Neural crest cell (in vitro differentiated cells): ENCODE measurements at regions not wholly inside any gene's neighbourhood (a gene's known extent, or its start where the extent isn't known, plus 50 kb on each side); places are given as distances from the start of the nearest gene placed in this dataset.
A peak's percentile ranks its signal among the peaks of the same experiment; 100 is the strongest.

Experiments
- DNase-seq: peaks from one replicate; pipeline ENCODE4 v3.0.0; 2021; ENCODE audit warnings: low read depth, mixed read lengths, low spot score
- H3K27ac Mint-ChIP-seq: one replicate; pipeline ENCODE4 v1.8.0; 2021; ENCODE audit warnings: mild to moderate bottlenecking, mixed read lengths; ENCODE audit not compliant: unreplicated experiment
- H3K27me3 Mint-ChIP-seq: 2 replicates; pipeline ENCODE4 v1.8.0; 2021; ENCODE audit warnings: low read depth, mild to moderate bottlenecking, mixed read lengths
- H3K36me3 Mint-ChIP-seq: 2 replicates; pipeline ENCODE4 v1.8.0; 2021; ENCODE audit warnings: low read depth, mild to moderate bottlenecking, mixed read lengths
- H3K4me1 Mint-ChIP-seq: 2 replicates; pipeline ENCODE4 v1.8.0; 2021; ENCODE audit warnings: mixed read lengths
- H3K4me3 Mint-ChIP-seq: one replicate; pipeline ENCODE4 v1.8.0; 2021; ENCODE audit warnings: mild to moderate bottlenecking, mixed read lengths
- H3K9me3 Mint-ChIP-seq: 2 replicates; pipeline ENCODE4 v1.8.0; 2021; ENCODE audit warnings: mixed read lengths
- TF ChIP-seq, protein P1 (sequence below): fragments of 200-600 bp; sonication (generic); conservative IDR thresholded peaks from 2 replicates; pipeline ENCODE4 v1.5.0; 2021; ENCODE audit warnings: antibody characterized with exemption, mild to moderate bottlenecking

DNA sequence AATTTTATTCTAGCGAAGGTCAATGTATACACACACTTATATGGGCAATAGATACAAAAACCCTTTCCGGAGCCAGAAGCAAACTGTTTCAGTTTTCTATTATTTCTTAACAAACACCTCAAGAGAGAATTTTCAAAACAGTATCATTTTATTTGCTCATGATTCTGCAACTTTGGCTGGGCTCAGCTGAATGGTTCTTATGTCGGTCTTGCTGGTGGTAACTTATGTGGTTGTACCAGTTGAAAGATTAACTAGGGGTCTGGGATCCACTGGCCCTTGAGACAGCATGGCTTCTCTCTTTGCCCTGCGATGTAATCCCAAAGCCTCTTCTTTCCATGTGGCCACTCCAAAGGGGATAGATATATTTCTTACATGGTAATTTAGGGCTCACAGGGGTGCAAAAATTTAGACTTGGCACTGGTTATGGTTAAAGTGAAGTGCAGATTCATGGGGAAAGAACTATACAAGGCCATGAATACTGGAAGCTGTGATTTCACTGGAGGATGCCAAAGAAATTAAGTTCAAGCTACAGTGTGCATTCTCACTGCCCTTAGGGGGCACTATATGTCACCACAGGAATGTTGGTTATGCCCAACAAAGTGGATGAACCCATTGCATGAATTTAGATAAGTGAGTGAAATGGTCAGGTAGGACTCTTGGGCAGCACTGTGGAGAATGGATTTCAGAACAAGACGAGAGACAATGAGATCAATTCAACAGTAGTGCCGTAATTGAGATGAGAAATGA lies 94.3 kb upstream of the NAV3 start:
- H3K27me3 Mint-ChIP-seq: no peaks in the 10 kb centered on the region
- no peak for DNase-seq
- no peaks in the 10 kb centered on the region for H3K4me1 Mint-ChIP-seq
- no peak overlapping the region for H3K27ac Mint-ChIP-seq
- peaks cover 11% of the 10 kb centered on the region for H3K9me3 Mint-ChIP-seq
- H3K4me3 Mint-ChIP-seq: no peak overlapping the region
- H3K36me3 Mint-ChIP-seq: no peaks in the 10 kb centered on the region
- TF ChIP-seq, protein P1, sequence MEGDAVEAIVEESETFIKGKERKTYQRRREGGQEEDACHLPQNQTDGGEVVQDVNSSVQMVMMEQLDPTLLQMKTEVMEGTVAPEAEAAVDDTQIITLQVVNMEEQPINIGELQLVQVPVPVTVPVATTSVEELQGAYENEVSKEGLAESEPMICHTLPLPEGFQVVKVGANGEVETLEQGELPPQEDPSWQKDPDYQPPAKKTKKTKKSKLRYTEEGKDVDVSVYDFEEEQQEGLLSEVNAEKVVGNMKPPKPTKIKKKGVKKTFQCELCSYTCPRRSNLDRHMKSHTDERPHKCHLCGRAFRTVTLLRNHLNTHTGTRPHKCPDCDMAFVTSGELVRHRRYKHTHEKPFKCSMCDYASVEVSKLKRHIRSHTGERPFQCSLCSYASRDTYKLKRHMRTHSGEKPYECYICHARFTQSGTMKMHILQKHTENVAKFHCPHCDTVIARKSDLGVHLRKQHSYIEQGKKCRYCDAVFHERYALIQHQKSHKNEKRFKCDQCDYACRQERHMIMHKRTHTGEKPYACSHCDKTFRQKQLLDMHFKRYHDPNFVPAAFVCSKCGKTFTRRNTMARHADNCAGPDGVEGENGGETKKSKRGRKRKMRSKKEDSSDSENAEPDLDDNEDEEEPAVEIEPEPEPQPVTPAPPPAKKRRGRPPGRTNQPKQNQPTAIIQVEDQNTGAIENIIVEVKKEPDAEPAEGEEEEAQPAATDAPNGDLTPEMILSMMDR: no peak

DNA sequence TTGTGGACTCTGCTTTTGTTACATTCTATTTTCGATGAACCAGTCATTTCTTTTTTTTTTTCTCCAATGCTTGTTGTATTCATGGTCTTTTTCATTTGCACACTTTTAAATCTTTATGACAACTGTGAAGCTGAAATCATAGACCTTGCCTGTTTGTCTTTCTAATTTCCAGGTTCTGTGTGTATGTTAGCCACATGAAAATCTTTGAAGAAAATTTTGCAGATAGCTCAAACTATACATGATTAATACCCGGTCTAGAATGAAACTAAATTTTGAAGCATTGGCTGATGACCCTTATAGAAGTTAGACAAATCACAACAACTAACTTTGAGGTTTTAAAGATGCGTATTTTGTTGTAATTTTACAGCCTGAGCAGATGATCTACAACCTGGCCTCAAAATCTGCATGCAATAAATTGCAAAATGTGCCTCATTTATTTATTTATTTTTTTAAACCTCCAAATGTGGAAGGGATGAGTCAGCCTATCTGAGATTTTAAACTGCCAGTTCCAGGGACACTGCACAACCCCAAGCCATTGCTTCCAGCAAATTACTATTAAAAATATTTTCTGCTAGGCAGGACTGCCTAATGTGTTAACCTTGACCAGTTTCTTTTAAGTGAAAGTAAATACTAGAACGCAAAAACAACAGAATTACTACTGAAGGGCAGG lies 96.3 kb upstream of the NAV3 start:
- no peak for DNase-seq
- no peak overlapping the region for H3K27ac Mint-ChIP-seq
- TF ChIP-seq, protein P1: no peak
- H3K27me3 Mint-ChIP-seq: no peaks in the 10 kb centered on the region
- no peaks in the 10 kb centered on the region for H3K4me1 Mint-ChIP-seq
- peaks cover 11% of the 10 kb centered on the region for H3K9me3 Mint-ChIP-seq
- no peaks in the 10 kb centered on the region for H3K36me3 Mint-ChIP-seq
- no peak overlapping the region for H3K4me3 Mint-ChIP-seq

DNA sequence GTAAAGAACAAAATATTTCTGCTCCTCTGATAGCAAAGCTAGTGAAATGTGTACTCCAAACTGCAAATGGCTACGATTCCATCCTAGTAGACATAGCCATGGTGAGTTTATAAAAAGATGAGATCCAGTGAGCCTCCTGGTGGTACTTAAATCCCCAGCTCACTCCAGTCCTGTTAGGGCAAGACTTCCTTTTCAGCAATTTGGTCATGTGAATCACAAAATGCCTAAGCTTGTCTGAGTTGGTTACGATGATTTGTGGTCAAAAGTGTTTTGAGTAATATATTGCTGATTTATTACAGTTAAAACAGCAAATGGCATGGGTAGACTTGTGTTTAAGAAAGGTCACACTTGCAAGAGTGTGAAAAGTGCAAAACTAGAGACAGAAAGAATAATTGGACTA lies 102.7 kb upstream of the NAV3 start:
- H3K27ac Mint-ChIP-seq: no peak overlapping the region
- no peak overlapping the region for H3K4me3 Mint-ChIP-seq
- no peaks in the 10 kb centered on the region for H3K9me3 Mint-ChIP-seq
- TF ChIP-seq, protein P1: no peak
- H3K27me3 Mint-ChIP-seq: no peaks in the 10 kb centered on the region
- DNase-seq: no peak
- no peaks in the 10 kb centered on the region for H3K4me1 Mint-ChIP-seq
- no peaks in the 10 kb centered on the region for H3K36me3 Mint-ChIP-seq

DNA sequence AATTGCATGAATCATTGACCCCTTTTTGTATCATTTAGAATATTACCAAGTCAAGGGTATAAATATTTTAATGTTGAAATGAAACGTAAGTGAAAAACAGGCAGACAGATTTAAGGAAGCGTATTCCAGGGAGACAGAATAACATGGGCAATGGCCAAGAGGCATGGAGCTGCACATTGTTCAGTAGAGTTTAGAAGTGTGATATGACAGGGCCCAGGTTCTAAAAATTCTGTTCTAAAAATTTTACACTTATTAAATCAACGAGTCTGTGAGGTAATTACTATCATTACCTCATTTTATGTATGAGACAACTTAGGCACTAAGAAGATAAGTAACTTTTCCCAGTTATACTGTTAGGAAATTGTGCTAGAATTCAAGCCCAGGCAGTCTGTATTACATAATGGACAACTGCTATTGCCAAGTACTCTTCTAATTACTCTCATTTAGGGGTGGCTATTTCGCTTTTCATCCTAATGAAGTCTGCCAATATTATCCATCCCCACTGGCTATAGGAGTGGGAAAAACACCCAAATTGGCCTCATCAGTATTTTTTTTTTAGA lies 103.2 kb upstream of the NAV3 start:
- no peaks in the 10 kb centered on the region for H3K4me1 Mint-ChIP-seq
- no peak for DNase-seq
- TF ChIP-seq, protein P1: no peak
- no peaks in the 10 kb centered on the region for H3K36me3 Mint-ChIP-seq
- no peak overlapping the region for H3K27ac Mint-ChIP-seq
- H3K27me3 Mint-ChIP-seq: no peaks in the 10 kb centered on the region
- no peaks in the 10 kb centered on the region for H3K9me3 Mint-ChIP-seq
- H3K4me3 Mint-ChIP-seq: no peak overlapping the region

DNA sequence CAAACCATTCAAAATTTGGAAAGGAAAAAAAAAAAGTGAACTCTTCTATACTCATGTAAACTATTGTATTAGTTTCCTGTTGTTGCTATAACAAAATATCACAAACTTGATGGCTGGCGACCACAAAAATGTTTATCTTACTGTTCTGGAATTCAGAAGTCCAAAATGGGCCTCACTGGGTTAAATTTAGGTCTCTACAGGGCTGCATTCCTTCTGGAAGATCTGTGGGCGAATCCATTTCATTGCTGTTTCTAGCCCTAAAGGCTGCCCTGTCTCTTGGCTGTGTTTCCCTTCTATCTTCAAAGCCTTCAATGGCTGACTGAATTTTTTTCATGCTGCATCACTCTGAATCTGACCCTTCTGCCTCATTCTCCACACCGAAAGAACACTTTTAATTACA lies 105.1 kb upstream of the NAV3 start:
- Mint-ChIP-seq H3K36me3 (no peaks in the 10 kb centered on the region), H3K27ac (peak overlapping the region; percentile 46), H3K4me1 (no peaks in the 10 kb centered on the region), H3K27me3 (no peaks in the 10 kb centered on the region), H3K4me3 (no peak overlapping the region), H3K9me3 (no peaks in the 10 kb centered on the region)
- TF ChIP-seq, protein P1: no peak
- no peak for DNase-seq
